ENCODE measurements at regions not wholly inside any gene's neighbourhood (a gene's known extent, or its start where the extent isn't known, plus 50 kb on each side); places are given as distances from the start of the nearest gene placed in this dataset.

- Mint-ChIP-seq H3K27ac (peak overlapping the region in 1 of 10 donors; percentile 59), H3K36me3 (no peaks in the 10 kb centered on the region), H3K4me1 (no peaks in the 10 kb centered on the region), H3K4me3 (no peak overlapping the region), H3K9me3 (no peaks in the 10 kb centered on the region), H3K27me3 (peaks cover 0 to 23% (median 5%) of the 10 kb centered on the region in 5 donors)
- DNase-seq (no peak), ATAC-seq (no peak)
- POLR2A ChIA-PET = no interaction called here
These were observed 50.8 kb upstream of the PPP2R2C start for GRCh38 chr4:6523251-6523650.

GRCh38 chr4:6524436-6524835 lies 50.6 kb upstream of the MAN2B2 start:
- Mint-ChIP-seq H3K4me1 (no peaks in the 10 kb centered on the region), H3K27ac (no peak overlapping the region), H3K9me3 (no peaks in the 10 kb centered on the region), H3K27me3 (peaks cover 0 to 29% (median 5%) of the 10 kb centered on the region in 5 donors), H3K36me3 (no peaks in the 10 kb centered on the region), H3K4me3 (no peak overlapping the region)
- ATAC-seq (no peak), DNase-seq (no peak)
- POLR2A ChIA-PET = no interaction called here

All from naive thymus-derived CD8-positive, alpha-beta T cell (primary cell).